ENCODE measurements at regions not wholly inside any gene's neighbourhood (a gene's known extent, or its start where the extent isn't known, plus 50 kb on each side); places are given as distances from the start of the nearest gene placed in this dataset.
"Not testable (repeated sequence)": the region's sequence is repeated elsewhere in the genome, so short reads cannot be mapped to it uniquely, and the experiment has no call there.

DNA sequence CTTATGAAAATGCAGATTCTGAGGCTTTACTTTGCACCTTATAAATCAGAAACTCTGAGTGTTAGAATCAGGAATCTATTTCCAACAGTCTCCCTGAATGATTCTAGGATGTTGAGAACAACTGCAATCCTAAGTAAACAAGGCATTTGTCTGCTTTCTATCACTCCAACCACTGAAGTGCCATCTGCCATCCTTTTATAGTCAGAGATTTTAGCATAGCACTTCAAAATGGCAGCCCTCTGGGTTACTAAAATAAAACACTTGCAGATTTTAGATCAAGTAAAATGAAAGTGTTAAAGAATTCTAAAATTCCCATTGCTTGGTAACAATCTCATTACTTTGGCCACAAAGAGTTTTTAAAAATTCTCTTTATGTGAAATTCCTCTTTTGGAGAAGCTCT, 258.9 kb downstream of the CD109 start:
- no peak for DNase-seq (ENCODE audit: low read depth)

DNA sequence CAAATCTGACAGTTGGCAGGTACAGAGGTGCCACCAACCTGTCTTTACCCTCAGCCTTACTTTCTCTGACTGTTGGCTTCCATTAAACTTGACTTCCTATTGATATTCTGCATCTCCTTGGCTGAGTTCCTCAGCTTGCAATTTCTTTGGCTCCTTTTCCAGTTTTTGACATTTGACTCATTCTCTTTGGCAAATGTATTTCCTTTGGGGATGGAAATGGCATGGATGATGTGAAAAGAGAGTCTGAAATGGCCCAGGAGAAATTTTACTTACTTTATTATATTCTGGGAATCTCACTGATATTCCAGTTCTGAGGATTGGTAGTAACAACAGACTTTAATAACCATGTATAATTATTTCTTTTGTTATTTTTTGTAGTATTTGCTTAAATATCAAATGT, 255.2 kb downstream of the CD109 start:
- DNase-seq (ENCODE audit: low read depth) = no peak

DNA sequence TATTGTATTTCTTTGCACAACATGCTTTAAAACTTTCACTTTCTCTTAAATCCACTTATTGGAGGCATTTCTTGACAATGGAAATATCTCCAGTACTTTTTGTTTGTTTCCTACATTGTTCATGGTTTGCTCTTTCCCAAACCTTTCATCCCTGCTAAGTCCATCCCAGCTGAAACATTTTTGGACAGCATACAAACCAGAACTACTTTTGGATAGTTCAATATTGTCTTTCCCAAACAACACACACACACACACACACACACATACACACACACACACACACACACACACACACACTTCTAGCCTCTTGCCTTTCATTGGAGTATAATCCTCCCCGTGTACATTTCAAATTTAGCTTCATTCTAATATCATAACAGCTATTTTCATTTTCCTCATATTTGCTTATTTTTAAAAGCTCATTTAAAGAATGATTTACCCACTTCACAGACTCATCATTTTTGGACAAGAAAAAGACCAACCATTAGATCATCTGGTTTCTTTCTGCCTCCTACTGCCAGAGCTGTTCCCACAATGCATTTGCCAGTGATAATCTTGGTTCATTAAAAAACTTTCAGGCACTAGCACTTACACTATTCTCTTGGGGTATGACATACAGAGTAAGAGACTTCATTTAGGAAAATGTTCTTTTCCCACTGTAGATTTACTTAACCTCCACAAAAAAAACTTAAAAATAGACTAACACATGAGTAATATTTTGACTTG, 248.1 kb downstream of the CD109 start:
- no peak for DNase-seq (ENCODE audit: low read depth)

DNA sequence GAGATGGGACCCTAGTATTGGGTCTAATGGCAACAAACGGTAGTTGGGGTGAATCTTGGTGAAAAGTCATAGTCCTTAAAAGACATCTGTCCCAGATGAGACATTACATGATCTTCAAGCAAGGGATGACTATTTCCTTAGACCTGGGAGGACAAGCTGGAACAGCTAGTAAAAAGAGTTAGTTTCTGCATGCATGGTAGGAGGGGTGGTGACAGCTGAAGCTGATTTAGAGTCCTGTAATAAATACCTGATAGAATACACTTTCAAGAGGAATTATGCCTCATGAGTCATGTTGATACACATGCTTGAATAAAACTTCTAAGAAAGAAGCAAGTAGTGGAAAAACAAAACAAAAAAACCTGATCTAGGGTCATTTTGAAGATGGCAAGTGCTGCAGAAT, 247.4 kb downstream of the CD109 start:
- DNase-seq (ENCODE audit: low read depth) = no peak

DNA sequence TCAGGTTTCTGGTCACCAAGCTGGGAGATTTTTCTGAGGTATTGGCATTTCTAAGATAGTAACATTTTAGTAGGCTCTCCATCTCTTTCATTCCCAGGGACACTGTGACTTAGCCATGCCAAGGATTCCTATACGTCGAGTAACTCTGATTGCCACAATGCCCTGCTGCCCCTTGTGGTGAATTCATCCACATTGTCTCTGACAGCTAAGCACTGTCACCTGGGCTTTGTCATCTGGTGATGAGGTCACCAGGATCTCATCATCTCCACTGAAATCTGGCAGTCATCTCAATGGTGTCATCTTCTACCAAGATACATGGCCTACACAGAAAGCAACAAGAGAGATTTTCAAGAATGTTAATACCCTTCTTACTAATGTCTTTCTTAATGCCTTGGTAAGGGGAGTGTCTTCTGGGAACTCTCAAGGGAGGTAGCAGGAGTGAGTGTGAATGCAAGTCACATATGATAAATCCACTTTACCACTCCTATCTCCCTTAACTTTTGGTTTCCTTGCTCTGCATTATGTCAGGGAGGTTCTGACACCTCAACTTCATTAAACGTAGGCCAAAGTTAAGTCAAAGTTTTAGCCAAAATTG, 246.7 kb downstream of the CD109 start:
- peak; percentile 72 for DNase-seq (ENCODE audit: low read depth)

DNA sequence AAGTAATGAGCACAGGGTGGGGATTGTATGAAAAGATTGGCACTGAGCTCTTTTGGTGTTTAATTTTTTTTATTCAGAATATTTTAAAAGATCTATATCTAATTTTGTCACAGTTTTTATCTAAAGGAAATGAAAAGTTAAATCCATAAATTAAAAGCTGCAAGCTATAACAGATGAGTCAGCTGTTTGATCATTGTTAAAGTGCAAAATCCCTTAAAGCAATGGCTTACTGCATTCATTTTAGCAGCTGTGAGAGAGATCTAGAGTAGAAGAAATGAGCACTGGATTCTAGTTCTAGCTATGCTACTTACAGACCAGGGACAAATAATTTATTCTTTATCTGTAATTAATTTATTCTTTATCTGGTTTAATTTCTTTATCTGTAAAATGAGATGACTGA, 245.9 kb downstream of the CD109 start:
- no peak for DNase-seq (ENCODE audit: low read depth)

DNA sequence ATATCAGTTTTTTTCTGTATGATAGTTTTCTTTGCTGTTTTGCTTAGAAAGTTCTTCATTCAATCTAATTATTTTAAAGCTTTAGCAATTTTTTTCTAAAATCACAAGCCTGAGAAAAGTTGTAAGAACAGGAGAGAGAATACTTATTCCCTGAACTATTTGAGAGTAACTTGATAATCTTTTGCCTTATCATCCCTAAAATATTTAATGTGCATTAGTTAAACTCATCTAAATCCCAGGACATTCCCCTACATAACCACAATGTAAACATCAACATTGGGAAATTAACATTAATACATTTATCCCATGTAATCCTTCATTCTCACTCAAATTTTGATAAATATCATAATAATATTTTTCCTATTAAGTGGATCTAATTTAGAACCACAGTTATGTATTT, 241.8 kb downstream of the CD109 start:
- peak; percentile 6 for DNase-seq (ENCODE audit: low read depth)

DNA sequence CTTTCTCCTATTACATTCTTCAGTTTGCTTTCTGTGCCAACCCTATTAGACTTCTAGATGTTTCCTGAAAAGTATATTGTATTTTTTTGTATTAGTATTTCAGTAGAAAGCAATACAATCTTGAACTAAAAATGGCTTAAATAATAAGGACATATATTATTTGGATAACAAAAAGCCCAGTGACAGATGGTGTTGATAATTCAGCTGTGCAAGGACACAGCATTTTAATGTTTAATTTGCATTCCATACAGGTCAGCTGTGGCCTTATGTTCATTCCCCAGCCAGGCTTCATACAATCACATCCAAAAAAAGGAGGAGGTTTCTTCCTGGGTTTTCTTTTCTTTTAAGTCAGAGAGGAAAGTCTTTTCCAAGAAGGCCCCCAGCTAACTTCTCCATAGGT, 236.9 kb downstream of the CD109 start:
- DNase-seq (ENCODE audit: low read depth) = no peak

DNA sequence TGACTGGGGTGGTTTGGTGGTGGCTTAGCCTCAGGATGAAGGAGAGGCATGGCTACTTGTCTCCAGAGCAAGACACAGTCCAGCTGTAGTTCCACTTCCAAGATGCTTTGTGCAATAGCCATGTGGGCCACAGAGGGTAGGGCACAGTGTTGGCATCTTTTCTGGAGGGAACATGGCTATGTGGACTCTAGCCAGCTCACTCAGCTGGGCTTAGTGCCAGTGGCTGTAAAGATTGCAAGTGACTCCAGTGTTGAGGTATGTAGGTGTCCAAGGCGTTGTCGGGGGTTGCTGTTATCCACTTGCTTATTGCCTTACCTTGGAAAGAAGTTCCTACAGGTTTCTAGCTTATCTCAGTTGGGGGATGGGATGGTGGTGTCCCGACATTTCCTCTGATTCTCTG, 233.4 kb downstream of the CD109 start:
- peak; percentile 11 for DNase-seq (ENCODE audit: low read depth)

DNA sequence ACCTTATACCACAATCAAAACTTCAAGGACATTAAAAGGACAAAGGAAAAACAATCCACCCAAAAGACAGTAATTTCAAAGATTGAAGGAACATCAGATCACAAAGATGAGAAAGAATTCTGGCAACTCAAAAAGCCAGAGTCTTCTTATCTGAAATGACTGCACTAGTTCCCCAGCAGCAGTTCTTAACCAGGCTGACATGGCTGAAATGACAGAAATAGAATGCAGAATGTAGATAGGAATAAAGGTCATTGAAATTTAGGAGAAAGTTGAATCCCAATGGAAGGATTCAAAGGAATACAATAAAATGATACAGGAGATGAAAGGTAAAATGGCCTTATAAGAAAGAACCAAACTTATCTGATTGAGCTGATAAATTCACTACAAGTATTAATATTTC, 231.4 kb downstream of the CD109 start:
- DNase-seq (ENCODE audit: low read depth) = no peak

DNA sequence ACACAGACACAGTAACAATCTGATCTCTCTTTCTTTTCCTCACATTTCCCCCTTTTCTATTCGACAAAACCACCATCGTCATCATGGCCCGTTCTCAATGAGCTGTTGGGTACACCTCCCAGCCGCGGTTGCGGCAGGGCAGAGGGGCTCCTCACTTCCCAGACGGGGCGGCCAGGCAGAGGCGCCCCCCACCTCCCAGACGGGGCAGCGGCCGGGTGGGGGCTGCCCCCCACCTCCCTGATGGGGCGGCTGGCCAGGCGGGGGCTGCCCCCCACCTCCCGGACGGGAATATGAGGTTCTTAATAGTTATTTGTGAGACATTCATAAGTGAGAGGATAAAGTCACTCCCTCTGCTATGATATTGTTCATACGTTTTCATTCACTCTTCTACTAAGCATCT, 229.7 kb downstream of the CD109 start:
- not testable (repeated sequence) for DNase-seq (ENCODE audit: low read depth)

DNA sequence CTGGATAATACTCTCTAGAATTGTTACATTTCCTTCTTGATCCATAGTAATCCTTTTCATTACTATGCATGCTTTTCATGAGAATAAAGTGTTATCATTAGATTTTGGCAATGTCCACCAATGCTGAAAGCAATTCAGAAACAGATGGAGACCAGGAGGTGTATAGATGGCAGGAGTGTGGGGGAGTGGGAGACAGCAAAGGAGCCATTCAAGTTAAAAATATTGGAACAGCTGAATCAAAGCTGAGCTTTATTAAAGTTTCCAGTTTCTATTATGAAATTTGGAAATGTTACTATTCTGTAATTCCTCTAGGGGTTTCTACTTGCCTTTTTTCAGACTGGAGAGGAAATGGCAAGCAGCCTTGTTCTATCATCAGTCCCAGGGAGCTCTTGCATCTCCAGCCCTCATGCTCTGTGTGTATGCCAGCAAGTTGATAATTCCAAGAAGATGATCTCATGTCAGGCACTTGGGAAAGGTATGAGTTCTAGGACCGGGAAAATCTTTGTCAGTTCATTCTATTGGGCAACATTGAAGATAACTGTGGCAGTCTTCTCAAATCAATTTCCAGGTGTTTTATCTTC, 228.0 kb downstream of the CD109 start:
- peak; percentile 7 for DNase-seq (ENCODE audit: low read depth)

DNA sequence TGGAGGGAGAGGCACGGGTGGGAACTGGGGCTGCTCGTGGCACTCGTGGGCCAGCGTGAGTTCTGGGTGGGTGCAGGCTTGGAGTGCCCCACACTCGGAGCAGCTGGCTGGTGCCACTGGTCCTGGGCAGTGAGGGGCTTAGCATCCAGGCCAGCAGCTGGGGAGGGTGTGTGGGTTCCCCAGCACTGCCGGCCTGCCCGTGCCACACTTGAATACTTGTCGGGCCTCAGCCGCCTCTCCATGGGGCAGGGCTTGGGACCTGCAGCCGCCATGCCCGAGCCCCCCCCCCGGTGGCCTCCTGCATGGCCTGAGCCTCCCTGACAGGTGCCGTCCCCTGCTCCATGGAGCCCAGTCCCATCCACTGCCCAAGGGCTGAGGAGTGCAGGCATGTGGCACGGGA, 207.2 kb downstream of the CD109 start:
- no peak for DNase-seq (ENCODE audit: low read depth)

DNA sequence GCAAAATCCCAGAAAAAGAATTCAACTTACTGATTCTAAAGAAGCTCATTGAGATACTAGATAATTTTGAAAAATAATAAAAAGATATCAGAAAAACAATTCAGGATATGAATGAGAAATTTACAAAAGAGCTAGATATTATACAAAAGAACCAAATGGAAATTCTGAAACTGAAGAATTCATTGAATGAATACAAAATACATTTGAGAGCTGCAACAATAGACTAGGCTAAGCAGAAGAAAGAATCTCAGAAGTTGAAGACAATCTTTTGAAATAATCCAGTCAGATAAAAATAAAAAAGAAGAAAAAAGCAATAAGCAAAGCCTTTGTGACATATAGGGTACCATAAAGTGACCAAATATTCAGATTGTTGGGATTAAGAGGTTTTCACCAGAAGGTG, 206.0 kb downstream of the CD109 start:
- DNase-seq (ENCODE audit: low read depth) = no peak

DNA sequence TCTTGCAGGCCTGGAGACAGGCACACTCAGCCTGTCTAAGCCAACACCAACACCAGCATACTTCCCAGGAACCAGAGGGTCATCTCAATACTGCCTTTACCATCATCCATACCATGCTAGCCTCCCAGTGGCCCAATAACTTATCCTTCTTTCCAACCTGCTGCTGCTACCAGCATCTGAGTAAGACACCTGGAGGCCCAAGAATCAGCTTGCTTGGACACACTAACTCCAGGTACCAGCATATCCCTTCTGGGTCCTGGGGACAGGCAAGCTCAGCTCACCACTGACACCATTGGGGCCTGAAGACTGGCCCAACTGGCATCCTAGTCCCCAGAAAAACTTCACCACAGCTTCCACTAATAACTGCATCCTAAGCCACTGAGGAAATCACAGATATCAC, 205.3 kb downstream of the CD109 start:
- DNase-seq (ENCODE audit: low read depth) = no peak

DNA sequence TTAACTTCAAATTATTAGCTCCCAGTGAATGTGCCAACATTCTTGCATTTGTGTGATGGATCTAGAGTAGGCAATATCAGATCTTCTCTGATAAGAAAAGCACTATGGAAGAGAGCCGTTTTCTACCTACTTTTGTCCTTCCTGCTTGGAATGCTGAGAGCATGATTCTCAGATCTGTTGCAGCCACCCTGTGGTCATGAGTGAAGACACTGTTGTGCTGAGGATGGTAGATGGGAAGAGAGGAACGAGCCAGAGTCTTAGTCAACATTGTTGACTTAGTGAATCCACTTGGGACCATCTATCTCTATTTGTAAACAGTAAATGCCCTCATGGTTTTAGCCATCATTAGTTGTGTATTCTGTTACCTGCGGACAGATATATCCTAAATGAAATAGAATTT, 202.6 kb downstream of the CD109 start:
- no peak for DNase-seq (ENCODE audit: low read depth)

DNA sequence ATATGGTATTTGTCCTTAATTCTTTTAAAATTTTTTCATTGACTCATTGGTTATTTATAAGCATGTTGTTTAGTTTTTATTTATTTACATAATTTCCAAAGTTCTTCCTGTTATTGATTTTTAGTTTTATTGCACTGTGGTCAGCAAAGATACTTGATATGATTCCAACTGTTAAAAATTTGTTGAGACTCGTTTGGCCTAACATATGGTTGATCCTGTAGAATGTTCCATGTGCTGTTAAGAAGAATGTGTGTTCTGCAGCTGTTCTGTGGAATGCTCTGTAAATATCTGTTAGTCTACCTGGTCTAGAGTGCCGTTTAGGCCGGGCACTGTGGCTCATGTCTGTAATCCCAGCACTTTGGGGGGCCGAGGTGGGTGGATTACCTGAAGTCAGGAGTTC, 197.7 kb downstream of the CD109 start:
- no peak for DNase-seq (ENCODE audit: low read depth)

DNA sequence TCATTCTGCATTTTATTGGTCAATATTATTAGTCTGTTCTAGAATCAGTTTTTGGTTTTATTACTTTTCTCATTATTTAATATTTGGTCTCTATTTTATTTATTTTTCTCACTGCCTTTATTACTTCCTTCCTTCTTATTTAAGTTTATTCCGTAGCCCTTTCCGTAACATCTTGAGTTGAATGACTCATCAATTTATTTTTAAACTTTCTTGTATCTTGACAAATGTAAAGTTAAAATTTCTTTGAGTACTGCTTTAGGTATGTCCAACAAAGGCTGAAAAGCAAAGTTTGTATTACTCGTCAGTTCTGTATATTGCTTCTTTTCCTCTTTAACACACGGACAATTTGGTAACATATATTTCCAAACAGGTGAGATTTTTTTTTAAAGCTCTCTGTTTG, 192.0 kb downstream of the CD109 start:
- DNase-seq (ENCODE audit: low read depth) = no peak

DNA sequence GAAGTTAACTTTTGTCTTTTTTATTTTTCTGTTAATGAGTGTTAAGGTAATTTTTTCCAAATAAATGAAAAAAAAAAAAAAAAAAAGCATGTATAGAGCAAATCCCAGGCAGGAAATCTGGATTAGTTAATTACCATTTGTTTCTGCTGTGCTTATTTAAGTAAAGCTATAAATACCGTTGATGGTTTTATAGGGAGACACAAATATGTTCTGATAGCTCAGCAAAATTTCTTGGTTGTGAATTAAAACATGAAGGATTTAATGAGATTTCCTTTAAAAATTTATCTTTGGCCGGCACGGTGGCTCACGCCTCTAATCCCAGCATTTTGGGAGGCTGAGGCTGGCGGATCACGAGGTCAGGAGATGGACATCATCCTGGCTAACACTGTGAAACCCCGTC, 189.4 kb downstream of the CD109 start:
- no peak for DNase-seq (ENCODE audit: low read depth)

DNA sequence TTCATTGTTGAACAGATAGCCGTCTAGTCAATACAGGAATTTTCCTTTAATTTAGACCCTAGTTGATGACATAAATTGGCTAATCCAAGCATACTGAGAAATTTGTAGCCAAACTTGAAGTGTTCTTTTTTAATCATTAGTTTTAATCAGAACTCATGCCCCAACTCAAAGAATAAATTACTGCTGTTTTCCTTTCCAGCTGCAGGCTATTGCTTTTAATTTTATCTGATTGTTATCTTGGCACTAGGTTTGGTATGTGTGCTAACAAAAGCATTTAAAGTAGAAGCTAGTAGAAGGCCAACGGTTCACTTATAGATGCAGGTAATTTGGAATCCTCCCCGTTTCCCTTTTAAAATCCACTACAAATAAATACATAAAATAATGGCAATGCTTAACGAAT, 188.5 kb downstream of the CD109 start:
- DNase-seq (ENCODE audit: low read depth) = no peak

DNA sequence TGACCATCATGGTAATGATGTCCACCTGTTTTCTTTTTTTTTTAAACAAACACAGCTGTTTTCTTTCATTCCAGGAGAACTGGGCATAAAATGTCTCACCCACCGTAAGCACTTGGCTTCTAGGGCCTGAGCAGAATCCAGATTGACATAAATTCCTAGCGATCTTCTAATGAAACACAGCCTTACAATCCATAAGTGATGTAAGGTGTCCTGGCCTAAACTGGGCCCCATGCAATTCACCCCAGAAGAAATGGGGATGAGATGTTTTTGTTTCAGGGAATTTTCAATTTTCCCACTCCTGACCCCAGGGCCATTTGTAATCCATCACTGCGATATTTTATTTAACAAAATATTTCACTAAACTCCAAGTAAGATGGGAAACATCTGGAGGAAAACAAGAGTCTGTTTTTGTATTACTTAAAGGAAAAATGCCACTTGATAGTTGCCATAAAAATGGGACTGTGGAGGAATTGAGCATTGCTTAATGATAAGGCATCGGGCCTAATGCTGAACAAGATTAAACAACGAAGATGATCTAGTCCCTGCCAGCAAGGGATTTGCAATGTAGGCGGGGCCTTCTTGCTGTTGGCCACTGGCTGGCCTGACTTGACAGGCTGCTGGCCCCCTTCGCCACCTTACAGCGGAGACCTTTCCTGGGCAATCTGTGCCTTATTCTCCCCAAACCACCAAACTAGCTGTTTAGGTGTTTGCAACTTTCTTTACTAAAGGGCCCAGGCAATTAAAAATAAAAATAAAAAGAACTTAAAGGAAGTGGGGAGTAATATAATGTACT, 183.7 kb downstream of the CD109 start:
- no peak for DNase-seq (ENCODE audit: low read depth)

DNA sequence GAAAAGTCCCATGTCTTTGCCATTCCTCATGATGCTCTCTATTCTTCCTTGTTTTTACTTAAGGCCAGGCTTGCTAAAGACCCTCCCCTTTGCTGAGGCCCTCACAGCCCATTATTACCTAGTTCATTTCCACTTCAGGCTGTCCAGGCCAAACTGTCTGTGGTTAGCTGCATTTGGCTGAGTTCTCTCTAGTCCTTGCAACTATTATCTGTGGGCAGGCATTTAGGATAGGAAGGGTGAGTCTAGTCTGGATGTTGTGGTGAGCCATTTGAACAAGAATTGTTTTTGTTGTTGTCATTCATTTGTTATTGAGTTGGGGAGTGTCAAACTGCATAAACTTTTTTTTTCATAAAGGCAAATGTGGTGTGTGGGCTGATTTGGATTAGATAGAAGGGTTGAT, 182.4 kb downstream of the CD109 start:
- no peak for DNase-seq (ENCODE audit: low read depth)

All from EH (cell line).